SH-SY5Y (cell line): ENCODE measurements at regions not wholly inside any gene's neighbourhood (a gene's known extent, or its start where the extent isn't known, plus 50 kb on each side); places are given as distances from the start of the nearest gene placed in this dataset.

Experiments
- GATA2 ChIP-seq: IDR thresholded peaks from 2 replicates; pipeline ENCODE4 v1.6.1; 2011; ENCODE audit warnings: mild to moderate bottlenecking, low read depth, low read length
- GATA3 ChIP-seq: IDR thresholded peaks from 2 replicates; pipeline ENCODE4 v1.6.1; 2011; ENCODE audit warnings: low read depth, mild to moderate bottlenecking, low read length, moderate library complexity

DNA sequence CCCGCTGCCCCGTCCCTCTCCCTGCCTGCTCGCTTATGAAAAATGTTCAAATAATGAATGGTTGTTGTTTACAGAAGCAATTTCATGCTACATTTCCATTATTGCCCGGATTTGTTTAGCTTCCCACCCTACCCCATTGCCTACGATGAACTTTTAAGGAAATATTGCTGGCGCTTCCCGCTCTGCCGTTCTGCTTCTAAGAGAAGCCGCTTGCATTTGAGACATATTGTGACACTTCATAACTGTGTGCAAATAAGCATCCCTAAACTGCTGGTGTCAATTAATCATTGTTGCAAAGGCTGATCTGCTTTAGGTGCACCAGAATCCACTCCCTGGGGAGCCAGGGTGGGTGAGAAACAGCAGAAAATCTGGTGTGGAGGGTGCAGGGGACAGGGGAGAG, 52.3 kb upstream of the LMO1 start:
- no peak for TF ChIP-seq GATA3
- TF ChIP-seq GATA2 = no peak
